BLaER1 (cell line): ENCODE measurements at regions not wholly inside any gene's neighbourhood (a gene's known extent, or its start where the extent isn't known, plus 50 kb on each side); places are given as distances from the start of the nearest gene placed in this dataset.
"Not testable (repeated sequence)": the region's sequence is repeated elsewhere in the genome, so short reads cannot be mapped to it uniquely, and the experiment has no call there.

ENCODE experiments used
- H3K27ac ChIP-seq: shearing (Covaris generic); formaldehyde crosslinking; 2 replicates; pipeline ENCODE4 v1.8.1; 2022
- H3K27me3 ChIP-seq: shearing (Covaris generic); formaldehyde crosslinking; 2 replicates; pipeline ENCODE4 v1.8.1; 2022
- H3K36me3 ChIP-seq: shearing (Covaris generic); formaldehyde crosslinking; 2 replicates; pipeline ENCODE4 v1.8.1; 2022
- H3K4me1 ChIP-seq: shearing (Covaris generic); formaldehyde crosslinking; 2 replicates; pipeline ENCODE4 v1.8.1; 2022
- H3K4me2 ChIP-seq: shearing (Covaris generic); formaldehyde crosslinking; 2 replicates; pipeline ENCODE4 v1.8.1; 2022
- H3K4me3 ChIP-seq: shearing (Covaris generic); formaldehyde crosslinking; 2 replicates; pipeline ENCODE4 v1.8.1; 2022
- H3K9ac ChIP-seq: shearing (Covaris generic); formaldehyde crosslinking; 2 replicates; pipeline ENCODE4 v1.8.1; 2022
- H3K9me3 ChIP-seq: shearing (Covaris generic); formaldehyde crosslinking; 2 replicates; pipeline ENCODE4 v1.8.1; 2022
- H4K20me1 ChIP-seq: shearing (Covaris generic); formaldehyde crosslinking; 2 replicates; pipeline ENCODE4 v1.8.1; 2022
- Cebpa-rat ChIP-seq: shearing (Covaris generic); IDR thresholded peaks from 2 replicates; pipeline ENCODE4 v1.8.1; 2022

- Histone ChIP-seq H4K20me1 (peaks cover 31% of the 10 kb centered on the region; the same call in 1 of the 2 replicates), H3K9ac (no peak overlapping the region), H3K9me3 (no peaks in the 10 kb centered on the region), H3K4me2 (no peak overlapping the region), H3K4me3 (no peak overlapping the region), H3K4me1 (no peaks in the 10 kb centered on the region), H3K27me3 (no peaks in the 10 kb centered on the region), H3K36me3 (peaks cover 82% of the 10 kb centered on the region), H3K27ac (no peak overlapping the region)
- TF ChIP-seq Cebpa-rat, result no peak
Measured at GRCh38 chr6:34646714-34647113, 49.9 kb downstream of the ILRUN start.

GRCh38 chr6:34645627-34646026, 50.9 kb downstream of the ILRUN start:
- H3K27me3 ChIP-seq, result no peaks in the 10 kb centered on the region
- no peak overlapping the region for H3K4me2 ChIP-seq
- H3K4me3 ChIP-seq, result no peak overlapping the region
- H3K9me3 ChIP-seq, result no peaks in the 10 kb centered on the region
- peaks cover 77% of the 10 kb centered on the region for H3K36me3 ChIP-seq
- H3K27ac ChIP-seq, result no peak overlapping the region
- no peak for TF ChIP-seq Cebpa-rat
- H3K9ac ChIP-seq, result no peak overlapping the region
- H4K20me1 ChIP-seq, result peaks cover 24% of the 10 kb centered on the region; the same call in 1 of the 2 replicates
- no peaks in the 10 kb centered on the region for H3K4me1 ChIP-seq

DNA sequence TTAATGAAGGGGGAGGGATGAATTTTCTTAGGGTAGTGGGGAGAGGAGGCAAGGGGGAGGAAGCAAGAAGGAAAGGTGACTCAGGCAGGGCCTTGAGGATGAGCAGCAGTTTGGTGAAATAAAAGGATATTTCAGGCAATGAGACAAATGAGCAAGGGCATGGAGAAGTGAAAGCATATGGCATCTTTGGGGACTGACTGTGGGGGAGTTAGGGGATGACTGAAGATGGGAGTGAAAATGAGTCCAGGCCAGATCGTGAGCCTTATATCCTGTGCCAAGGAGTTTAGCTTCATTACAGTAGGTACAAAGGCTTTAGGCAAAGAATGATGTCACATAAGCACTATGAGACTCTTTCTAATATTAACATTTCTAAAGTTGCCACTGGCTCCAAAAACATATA, 51.9 kb downstream of the ILRUN start:
- Histone ChIP-seq H3K4me2 (no peak overlapping the region), H3K4me3 (no peak overlapping the region), H3K9me3 (no peaks in the 10 kb centered on the region), H4K20me1 (peaks cover 20% of the 10 kb centered on the region; the same call in 1 of the 2 replicates), H3K4me1 (no peaks in the 10 kb centered on the region), H3K27ac (no peak overlapping the region), H3K9ac (no peak overlapping the region), H3K27me3 (no peaks in the 10 kb centered on the region), H3K36me3 (peaks cover 83% of the 10 kb centered on the region)
- TF ChIP-seq Cebpa-rat, result no peak

DNA sequence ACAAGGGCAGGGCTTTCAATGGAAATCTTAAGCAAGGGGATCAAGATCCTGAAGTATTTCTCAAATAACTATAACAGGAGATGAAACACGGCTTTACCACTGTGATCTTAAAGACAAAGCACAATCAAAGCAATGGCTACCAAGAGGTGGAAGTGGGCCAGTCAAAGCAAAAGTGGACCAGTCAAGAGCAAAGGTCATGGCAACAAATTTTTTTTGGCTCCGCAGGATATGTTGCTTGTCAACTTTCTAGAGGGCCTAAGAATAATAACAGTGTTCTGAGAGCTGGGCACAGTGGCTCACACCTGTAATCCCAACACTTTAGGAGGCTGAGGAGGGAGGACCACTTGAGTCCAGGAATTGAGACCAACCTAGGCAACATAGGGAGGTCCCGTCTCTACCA, 54.1 kb downstream of the ILRUN start:
- H3K4me1 ChIP-seq, result no peaks in the 10 kb centered on the region
- H3K9ac ChIP-seq, result no peak overlapping the region
- no peak overlapping the region for H3K4me3 ChIP-seq
- peaks cover 9% of the 10 kb centered on the region; the same call in 1 of the 2 replicates for H4K20me1 ChIP-seq
- H3K27ac ChIP-seq, result no peak overlapping the region
- peaks cover 82% of the 10 kb centered on the region for H3K36me3 ChIP-seq
- H3K4me2 ChIP-seq, result no peak overlapping the region
- no peaks in the 10 kb centered on the region for H3K27me3 ChIP-seq
- TF ChIP-seq Cebpa-rat, result no peak
- no peaks in the 10 kb centered on the region for H3K9me3 ChIP-seq

DNA sequence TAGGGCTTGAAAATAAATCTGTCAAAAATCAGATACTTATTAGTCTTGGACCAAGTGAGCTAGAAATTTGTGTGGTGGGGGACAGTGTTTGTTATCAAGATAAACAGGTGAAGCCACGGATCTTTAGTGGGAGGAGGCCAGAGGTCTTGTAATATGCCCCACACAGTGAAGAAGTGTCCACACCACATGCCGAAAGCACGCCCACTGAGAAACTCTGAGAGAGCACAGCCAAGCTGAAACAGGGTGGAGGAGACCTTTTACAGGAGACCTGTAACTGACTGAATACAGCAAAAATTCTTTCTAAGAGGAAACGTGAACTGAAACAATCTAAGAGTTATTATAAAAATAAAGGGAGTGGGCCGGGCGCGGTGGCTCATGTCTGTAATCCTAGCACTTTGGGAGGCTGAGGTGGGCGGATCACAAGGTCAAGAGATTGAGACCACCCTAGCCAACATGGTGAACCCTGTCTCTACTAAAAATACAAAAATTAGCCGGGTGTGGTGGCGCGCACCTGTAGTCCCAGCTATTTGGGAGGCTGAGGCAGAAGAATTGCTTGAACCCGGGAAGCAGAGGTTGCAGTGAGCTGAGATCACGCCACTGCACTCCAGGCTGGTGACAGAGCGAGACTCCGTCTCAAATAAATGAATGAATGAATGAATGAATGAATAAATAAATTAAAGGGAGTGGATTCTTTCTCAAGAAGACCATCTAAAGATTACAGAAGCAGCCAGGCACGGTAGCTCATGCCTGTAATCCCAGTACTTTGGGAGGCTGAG, 56.3 kb downstream of the ILRUN start:
- H3K36me3 ChIP-seq, result peaks cover 67% of the 10 kb centered on the region
- not testable (repeated sequence) for H3K4me3 ChIP-seq, H3K9me3 ChIP-seq, H3K9ac ChIP-seq, H3K4me2 ChIP-seq, H4K20me1 ChIP-seq, H3K27ac ChIP-seq, H3K4me1 ChIP-seq, H3K27me3 ChIP-seq

GRCh38 chr6:34638834-34639736, 57.5 kb downstream of the ILRUN start:
- Histone ChIP-seq H3K4me3 (no peak overlapping the region), H4K20me1 (no peaks in the 10 kb centered on the region), H3K9me3 (no peaks in the 10 kb centered on the region), H3K4me1 (peaks cover 7% of the 10 kb centered on the region), H3K36me3 (peaks cover 56% of the 10 kb centered on the region), H3K27ac (no peak overlapping the region), H3K27me3 (no peaks in the 10 kb centered on the region), H3K4me2 (no peak overlapping the region), H3K9ac (no peak overlapping the region)
- TF ChIP-seq Cebpa-rat, result no peak

DNA sequence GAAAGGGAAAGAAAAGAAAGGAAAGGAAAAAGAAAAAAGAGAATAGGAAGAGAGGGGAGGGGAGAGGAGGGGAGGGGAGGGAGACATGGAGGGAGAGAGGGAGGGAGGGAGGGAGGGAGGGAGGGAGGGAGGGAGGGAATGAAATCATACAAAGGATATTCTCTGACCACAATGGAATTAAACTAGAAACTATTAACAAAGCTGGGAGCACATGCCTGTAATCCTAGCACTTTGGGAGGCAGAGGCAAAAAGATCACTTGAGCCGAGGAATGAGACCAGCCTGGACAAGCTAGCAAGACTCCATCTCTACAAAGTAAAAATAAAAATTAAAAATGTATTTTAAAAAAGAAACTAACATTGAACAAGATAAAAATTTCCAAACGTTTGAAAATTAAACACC, 62.8 kb downstream of the ILRUN start:
- Histone ChIP-seq H4K20me1 (no peaks in the 10 kb centered on the region), H3K27ac (no peak overlapping the region), H3K4me3 (no peak overlapping the region), H3K27me3 (no peaks in the 10 kb centered on the region), H3K36me3 (peaks cover 43% of the 10 kb centered on the region), H3K4me1 (peaks cover 7% of the 10 kb centered on the region), H3K4me2 (no peak overlapping the region), H3K9me3 (no peaks in the 10 kb centered on the region), H3K9ac (no peak overlapping the region)
- no peak for TF ChIP-seq Cebpa-rat

- no peaks in the 10 kb centered on the region for H3K9me3 ChIP-seq
- no peak overlapping the region for H3K9ac ChIP-seq
- no peak overlapping the region for H3K4me3 ChIP-seq
- H3K36me3 ChIP-seq, result peaks cover 44% of the 10 kb centered on the region
- peaks cover 7% of the 10 kb centered on the region for H3K4me1 ChIP-seq
- no peak for TF ChIP-seq Cebpa-rat
- no peak overlapping the region for H3K4me2 ChIP-seq
- H3K27me3 ChIP-seq, result no peaks in the 10 kb centered on the region
- H3K27ac ChIP-seq, result no peak overlapping the region
- no peaks in the 10 kb centered on the region for H4K20me1 ChIP-seq
Measured at GRCh38 chr6:34633256-34633655, 63.3 kb downstream of the ILRUN start.

- Histone ChIP-seq H3K4me3 (no peak overlapping the region), H3K9ac (no peak overlapping the region), H3K27me3 (no peaks in the 10 kb centered on the region), H4K20me1 (no peaks in the 10 kb centered on the region), H3K27ac (no peak overlapping the region), H3K36me3 (peaks cover 47% of the 10 kb centered on the region), H3K9me3 (no peaks in the 10 kb centered on the region), H3K4me2 (no peak overlapping the region), H3K4me1 (no peaks in the 10 kb centered on the region)
- no peak for TF ChIP-seq Cebpa-rat
Measured at GRCh38 chr6:34630040-34630439, 66.5 kb downstream of the ILRUN start.

DNA sequence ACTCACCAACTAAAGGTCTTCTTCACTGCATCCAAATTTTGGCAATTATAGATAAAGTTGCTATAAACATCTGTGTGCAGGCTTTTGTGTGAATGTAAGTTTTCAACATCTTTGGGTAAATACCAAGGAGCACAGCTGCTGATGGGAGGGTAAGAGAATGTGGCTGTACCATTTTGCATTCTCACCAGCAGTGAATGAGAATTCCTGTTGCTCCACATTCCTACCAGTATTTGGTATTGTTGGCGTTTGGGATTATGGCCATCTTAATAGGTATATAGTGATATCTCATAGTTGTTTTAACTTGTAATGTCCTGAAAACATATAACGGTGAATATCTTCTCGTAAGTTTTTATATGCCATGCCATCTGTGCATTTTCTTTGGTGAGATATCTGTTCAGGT, 69.3 kb downstream of the ILRUN start:
- no peak for TF ChIP-seq Cebpa-rat
- Histone ChIP-seq H3K9me3 (no peaks in the 10 kb centered on the region), H3K4me3 (no peak overlapping the region), H3K27me3 (no peaks in the 10 kb centered on the region), H3K9ac (no peak overlapping the region), H3K27ac (no peak overlapping the region), H3K36me3 (peaks cover 47% of the 10 kb centered on the region), H3K4me1 (no peaks in the 10 kb centered on the region), H3K4me2 (no peak overlapping the region), H4K20me1 (no peaks in the 10 kb centered on the region)
